GM18508 (cell line): ENCODE measurements at regions not wholly inside any gene's neighbourhood (a gene's known extent, or its start where the extent isn't known, plus 50 kb on each side); places are given as distances from the start of the nearest gene placed in this dataset.

Experiments
- ATAC-seq: cut with Tn5 transposase; IDR thresholded peaks from one replicate; pipeline ENCODE4 v1.9.1; 2021; ENCODE audit warnings: moderate number of reproducible peaks; ENCODE audit not compliant: insufficient read depth, unreplicated experiment

DNA sequence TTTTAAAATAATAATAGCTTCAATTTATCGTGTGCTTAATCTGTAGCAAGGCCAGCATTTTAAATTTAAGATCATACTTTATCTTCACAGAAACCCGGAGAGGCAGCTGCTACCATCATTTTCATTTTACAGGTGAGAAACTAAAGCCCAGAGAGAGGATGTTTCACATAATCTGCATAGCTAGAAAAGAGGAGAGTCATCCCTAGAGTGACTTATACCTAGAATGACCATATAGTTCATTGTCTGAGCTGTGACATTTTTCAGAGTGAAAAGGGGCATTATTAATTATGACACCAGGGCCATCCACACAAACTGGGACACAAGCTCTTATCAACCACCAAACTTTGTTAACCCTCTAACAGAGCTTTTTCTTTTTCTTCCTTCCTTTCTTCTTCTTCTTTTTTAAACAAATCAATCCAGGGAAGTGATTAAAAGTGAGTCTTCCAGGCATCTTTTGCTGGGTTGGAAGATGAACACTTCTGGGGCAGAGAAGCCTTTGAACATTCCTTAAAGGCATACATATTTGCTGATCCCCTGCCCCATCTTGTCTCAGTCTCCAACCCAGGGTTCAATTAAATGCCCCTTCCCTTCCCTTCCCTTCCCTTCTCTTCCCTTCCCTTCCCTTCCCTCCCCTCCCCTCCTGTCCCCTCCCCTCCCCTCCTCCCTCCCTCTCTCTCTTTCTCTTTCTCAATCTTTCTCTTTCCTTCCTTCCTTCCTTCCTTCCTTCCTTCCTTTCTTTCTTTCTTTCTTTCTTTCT is 272.5 kb upstream of the JAG1 start:
- ATAC-seq: no peak

- ATAC-seq: no peak
These were observed 273.9 kb upstream of the JAG1 start for GRCh38 chr20:10947726-10948125.

- no peak for ATAC-seq
These were observed 276.4 kb upstream of the JAG1 start for GRCh38 chr20:10949930-10950783.

DNA sequence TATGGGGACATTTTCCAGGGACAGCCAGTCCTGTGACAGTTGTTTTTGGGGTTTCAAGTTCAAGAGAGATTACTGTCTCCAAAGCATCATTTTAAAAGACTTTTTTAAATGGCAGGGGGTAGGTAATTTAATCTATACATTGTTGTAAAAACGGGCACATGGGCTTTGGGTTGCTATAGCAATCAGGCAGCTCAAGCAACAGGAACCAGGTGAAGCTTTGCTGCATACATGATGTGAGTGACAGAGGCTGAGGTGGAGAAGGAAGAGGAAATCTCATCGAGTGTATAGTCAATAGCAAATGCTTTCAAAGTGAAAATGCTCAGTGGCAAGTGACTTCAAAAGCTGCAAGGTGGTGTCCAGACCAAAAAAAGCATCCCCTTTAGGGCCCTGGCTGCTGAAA is 277.4 kb upstream of the JAG1 start:
- no peak for ATAC-seq

GRCh38 chr20:10951904-10952303 is 278.1 kb upstream of the JAG1 start:
- ATAC-seq: no peak

DNA sequence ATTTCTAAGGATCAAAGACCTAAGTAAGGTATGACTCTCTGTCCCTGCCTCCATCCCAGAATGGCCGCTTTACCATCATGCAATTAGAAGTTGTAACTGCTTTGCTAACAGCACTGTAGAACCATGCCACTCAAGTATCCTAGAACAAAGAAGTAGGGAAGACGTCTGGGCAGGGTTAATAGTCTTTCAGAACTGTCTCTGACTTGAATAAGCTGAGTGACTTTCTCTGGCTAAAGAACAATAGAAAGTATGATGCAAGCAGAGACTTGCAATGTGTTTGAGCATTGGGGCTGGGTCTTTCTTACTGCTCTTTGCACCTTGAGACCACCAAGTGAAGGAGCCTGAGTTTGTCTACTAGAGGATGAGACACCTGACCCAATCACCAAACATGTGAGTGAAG is 279.6 kb upstream of the JAG1 start:
- ATAC-seq: no peak

DNA sequence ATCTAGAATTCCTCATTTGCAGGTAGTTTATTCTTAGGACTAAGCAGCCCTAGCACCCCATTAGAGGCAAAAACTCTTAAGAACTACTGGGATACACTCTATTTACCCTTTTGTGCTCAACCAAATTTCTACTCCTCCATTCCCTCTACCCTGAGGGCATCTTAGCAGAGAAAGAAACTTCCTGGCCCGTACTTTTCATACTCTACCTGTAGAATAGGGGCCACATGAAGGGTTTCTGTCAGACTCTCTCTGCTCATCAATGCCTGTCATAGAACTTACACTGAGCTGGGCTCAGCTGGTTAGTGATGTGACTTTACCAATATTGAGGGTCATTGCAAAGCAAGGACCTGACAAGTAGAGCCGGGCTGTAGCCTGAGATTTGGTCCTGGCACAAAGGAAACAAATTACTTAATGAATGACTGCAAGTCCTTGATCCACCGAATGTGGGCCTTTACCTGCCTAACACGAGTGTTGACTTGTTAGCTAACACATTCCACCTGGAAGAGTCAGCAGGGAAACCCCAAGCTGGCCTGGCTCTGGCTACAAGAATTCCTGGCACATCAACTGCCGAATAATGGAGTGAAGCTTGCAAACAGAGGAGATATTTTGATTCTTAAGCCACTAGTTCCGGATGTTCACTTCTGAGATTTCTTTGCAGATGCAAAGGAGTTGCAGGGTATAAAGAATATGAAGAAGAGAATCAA is 280.5 kb upstream of the JAG1 start:
- no peak for ATAC-seq

- no peak for ATAC-seq
These were observed 281.2 kb upstream of the JAG1 start for GRCh38 chr20:10954908-10955580.

GRCh38 chr20:10958279-10958678 is 284.5 kb upstream of the JAG1 start:
- ATAC-seq: no peak

- no peak for ATAC-seq
These were observed 286.6 kb upstream of the JAG1 start for GRCh38 chr20:10960416-10960815.

- no peak for ATAC-seq
These were observed 288.0 kb upstream of the JAG1 start for GRCh38 chr20:10961651-10962288.

DNA sequence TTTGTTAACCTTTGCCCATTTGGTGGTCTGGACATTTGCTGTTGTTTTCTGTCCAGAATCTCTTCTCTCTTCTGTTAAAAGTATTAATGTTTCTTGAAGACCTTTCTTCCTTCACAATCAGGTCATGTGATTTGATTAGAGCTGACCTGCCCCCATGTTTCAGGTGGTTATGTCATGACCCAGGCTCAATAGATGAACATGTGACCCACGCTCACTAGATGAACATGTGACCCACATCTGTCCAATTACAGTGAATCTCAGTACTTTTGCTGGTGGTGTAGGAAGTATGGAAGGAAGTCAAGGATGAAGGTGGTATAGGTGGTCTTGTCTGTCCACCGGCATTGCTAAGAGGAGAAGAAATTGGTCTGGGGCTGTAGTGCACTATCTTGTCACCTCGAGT is 289.1 kb upstream of the JAG1 start:
- no peak for ATAC-seq

- ATAC-seq: no peak
These were observed 290.0 kb upstream of the JAG1 start for GRCh38 chr20:10963717-10964266.

DNA sequence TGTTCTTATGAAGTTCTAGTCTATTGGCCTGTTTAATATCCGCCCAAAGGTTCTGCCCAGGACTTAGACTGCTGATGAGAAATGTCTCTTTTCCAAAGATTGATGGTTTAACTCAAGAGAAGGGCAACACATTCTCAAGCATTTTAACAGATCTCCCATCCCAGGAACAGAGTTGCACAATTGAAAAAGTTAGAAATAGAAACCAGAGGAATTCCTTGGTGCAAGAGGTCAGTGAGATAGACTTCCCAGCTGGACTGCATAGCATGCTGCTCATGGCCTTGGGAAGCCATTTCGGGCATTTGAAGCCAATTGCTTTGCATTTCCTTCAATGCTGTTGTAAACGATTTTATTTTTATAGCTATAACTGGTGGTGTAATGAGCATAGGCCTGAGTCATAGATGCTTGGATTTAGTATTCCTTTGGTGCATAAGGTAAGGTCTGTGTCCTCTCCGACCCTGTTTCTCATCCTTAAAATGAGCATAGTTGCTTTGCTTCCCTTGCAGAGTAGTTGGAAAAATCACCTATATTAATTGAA is 292.2 kb upstream of the JAG1 start:
- no peak for ATAC-seq

DNA sequence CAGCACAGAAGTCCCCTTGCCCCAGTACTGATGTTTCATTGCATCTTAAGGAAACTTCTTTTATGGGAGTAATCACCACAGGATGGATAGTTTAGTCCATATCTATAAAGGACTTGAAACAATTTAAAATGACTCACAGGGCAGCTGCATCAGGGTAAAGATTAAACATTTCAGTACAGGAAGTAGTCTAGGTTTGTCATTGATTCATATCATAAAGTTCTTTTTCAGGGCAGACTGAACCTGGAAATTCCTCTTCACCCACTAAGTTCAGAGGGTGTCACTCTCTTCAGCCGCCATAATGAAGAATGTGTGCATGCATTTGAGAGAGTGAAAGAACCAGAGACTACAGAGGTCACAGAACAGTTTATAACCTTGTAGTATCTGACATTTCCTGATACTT is 296.3 kb upstream of the JAG1 start:
- ATAC-seq: no peak

GRCh38 chr20:10971096-10971495 is 297.3 kb upstream of the JAG1 start:
- ATAC-seq: no peak

DNA sequence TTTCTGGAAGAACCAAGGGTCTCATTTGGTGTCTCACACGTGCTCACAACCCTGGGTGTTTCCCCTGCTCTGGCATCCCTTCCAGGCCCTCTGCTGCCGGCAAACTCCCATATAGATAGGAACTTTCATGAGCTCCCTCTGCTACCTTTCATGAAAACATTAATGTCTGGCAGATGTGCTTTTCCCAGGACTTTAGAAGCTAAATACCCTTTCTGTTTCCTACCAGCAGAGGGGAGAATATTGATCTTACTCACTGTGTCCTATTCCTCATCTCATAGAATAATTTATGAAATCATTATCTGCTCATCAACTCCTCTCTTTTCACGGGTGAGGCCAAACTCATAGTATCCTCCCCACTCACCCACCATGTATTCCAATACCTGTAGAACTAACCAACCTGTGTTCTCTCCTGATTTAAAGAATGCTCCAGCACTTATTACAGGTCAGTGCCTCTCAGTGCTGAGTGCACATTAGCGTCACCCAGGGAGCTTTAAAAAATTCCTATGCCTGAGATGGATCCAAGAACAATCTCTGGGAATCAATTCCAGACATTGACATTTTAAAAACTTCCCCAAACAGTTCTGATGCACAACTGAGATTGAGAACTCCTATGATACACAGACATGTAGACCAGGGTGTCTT is 298.5 kb upstream of the JAG1 start:
- no peak for ATAC-seq

GRCh38 chr20:10976051-10976450 is 302.3 kb upstream of the JAG1 start:
- ATAC-seq: no peak
